ENCODE measurements at regions not wholly inside any gene's neighbourhood (a gene's known extent, or its start where the extent isn't known, plus 50 kb on each side); places are given as distances from the start of the nearest gene placed in this dataset.

DNA sequence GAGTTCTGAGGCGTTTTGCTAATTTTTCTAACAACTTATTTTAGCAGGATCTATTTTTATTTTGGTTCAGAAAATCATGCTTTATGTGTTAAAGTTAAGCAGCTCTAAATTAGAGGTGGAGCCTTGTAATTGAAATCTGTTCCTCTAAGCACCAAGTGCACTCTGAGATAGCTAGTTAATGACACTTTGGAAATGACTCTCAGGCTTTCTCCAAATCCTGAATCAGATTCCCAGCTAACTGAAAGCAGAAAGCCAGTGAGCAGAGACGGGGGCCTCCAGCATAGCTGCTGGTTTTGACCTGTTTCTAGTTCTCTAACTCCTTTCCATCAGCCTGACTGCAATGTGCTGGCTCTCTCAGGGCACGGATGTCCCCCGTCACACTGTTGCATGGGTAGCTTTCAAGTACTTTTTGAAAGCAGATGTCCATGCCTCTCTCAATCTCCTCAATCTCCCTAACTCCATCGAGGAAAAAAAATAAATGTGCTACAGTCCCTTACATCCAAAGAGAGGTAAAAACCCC, 326.5 kb downstream of the SATB2 start:
- TF ChIP-seq, protein P1, sequence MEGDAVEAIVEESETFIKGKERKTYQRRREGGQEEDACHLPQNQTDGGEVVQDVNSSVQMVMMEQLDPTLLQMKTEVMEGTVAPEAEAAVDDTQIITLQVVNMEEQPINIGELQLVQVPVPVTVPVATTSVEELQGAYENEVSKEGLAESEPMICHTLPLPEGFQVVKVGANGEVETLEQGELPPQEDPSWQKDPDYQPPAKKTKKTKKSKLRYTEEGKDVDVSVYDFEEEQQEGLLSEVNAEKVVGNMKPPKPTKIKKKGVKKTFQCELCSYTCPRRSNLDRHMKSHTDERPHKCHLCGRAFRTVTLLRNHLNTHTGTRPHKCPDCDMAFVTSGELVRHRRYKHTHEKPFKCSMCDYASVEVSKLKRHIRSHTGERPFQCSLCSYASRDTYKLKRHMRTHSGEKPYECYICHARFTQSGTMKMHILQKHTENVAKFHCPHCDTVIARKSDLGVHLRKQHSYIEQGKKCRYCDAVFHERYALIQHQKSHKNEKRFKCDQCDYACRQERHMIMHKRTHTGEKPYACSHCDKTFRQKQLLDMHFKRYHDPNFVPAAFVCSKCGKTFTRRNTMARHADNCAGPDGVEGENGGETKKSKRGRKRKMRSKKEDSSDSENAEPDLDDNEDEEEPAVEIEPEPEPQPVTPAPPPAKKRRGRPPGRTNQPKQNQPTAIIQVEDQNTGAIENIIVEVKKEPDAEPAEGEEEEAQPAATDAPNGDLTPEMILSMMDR (IDR thresholded peaks at IDR 0.05), result no peak
- no peak for TF ChIP-seq POLR2A (IDR thresholded peaks at IDR 0.05)
